Left colon (tissue), 2 donors: ENCODE measurements at regions not wholly inside any gene's neighbourhood (a gene's known extent, or its start where the extent isn't known, plus 50 kb on each side); places are given as distances from the start of the nearest gene placed in this dataset.

Source experiments
- ATAC-seq: fragments of 200-7000 bp; cut with Tn5 transposase; one replicate; pipeline ENCODE4 v1.9.1; 2020; ENCODE audit warnings: mild to moderate bottlenecking, moderate library complexity
- DNase-seq, 2 donors: peaks; one replicate each; pipeline ENCODE4 v3.0.0-alpha.2; 2020
- intact Hi-C, 2 donors: fragments of 100-400 bp; cut with DNase I in 1 of 2; cut with micrococcal nuclease in 1 of 2; formaldehyde crosslinking; loops; one replicate each; pipeline versions ENCODE4 v1.11.2 to v1.14.0; 2022; cut with DNase I, micrococcal nuclease
- donor health status: DM: no; HTN: no; CAD: no.
- donor health status: DM: yes; HTN: yes; CAD: no.

- no peak for ATAC-seq
- intact Hi-C loops: no loop called here
- no peak for DNase-seq
Measured at GRCh38 chr4:23567338-23567737, 322.5 kb downstream of the PPARGC1A start.

DNA sequence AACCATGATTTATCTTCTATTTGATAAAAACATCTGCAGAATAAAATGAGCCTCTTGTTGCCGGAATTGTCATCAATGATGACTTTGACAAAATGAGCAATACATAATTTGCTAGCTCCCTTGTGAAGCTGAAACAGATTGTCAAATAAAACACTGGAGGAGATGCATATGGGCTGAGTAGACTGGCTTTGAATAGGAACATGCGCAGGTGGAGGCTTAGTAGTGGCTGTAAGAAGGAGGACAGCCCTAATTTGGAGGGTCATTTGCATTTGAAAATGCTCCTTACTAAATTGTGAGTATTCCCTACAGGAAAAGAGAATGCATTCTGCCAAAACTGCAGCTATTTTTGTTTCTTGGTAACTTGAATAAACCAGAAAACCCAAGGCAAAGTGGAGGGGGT lies 329.1 kb downstream of the PPARGC1A start:
- ATAC-seq (no peak), DNase-seq (no peak)
- intact Hi-C loops: no loop called here

DNA sequence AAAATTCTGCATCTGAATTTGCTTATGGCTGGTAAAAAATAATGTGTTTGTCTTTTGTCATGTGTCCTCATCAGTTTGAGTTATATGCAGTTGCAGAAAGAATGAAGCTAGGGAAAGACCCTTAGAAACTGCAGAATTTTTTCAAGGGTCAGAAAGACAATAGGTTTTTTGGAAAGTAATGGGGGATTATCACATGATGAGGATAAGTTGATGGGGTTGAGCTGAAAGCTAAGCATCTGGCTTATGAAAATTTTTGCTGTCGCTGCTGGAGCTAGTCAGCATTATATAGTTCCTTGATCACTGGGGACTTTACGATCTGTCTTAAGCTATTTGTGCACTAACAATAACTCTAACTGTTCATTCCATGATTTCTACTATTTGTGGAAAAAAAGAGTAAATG lies 331.7 kb downstream of the PPARGC1A start:
- intact Hi-C loops: no loop called here
- no peak for DNase-seq
- ATAC-seq: no peak

GRCh38 chr4:23547601-23548000 lies 342.2 kb downstream of the PPARGC1A start:
- ATAC-seq: no peak

GRCh38 chr4:23547096-23547495 lies 342.8 kb downstream of the PPARGC1A start:
- DNase-seq: no peak
- no peak for ATAC-seq
- intact Hi-C loops: no loop called here

More at GRCh38 chr4:23547601-23548000, 342.2 kb downstream of the PPARGC1A start:
- intact Hi-C loops: no loop called here
- DNase-seq: no peak

- intact Hi-C loops: no loop called here
Measured at GRCh38 chr4:23539969-23540569, 349.8 kb downstream of the PPARGC1A start.

GRCh38 chr4:23533859-23534258 lies 356.0 kb downstream of the PPARGC1A start:
- intact Hi-C loops: no loop called here
- ATAC-seq (no peak), DNase-seq (no peak)

More at GRCh38 chr4:23539969-23540569, 349.8 kb downstream of the PPARGC1A start:
- ATAC-seq (no peak), DNase-seq (no peak)

- intact Hi-C loops: no loop called here
- ATAC-seq (no peak), DNase-seq (no peak)
Measured at GRCh38 chr4:23516716-23517115, 373.1 kb downstream of the PPARGC1A start.

- DNase-seq: no peak
- intact Hi-C loops: no loop called here
- ATAC-seq: no peak
Measured at GRCh38 chr4:23504083-23504482, 385.8 kb downstream of the PPARGC1A start.

DNA sequence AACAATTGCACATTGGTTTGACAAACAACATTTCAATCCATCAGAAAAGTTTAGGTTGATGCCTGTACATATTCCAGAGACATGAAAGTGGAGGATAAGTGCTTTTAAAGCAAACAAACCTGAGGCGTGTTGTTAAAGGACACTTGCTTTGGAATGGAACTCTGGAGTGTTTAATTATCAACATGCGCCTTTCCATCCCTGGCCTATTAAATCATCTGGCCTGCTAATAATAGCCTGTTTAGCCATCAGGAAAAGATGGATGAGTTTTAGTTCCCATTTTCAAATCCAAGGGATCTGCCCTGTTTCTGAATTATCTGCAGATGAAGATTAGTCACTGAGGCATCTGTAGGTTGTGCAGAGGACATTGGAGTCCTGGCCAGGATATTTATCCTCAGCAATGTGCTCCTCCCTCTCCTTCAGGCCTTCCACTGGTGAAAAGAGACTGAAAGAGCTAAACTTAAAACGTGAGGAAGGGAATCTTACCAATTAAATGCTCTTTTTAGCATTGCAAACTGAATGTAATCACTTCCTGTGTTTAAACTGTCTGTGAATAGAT lies 388.9 kb downstream of the PPARGC1A start:
- ATAC-seq: no peak
- intact Hi-C loops: no loop called here
- no peak for DNase-seq

GRCh38 chr4:23485801-23486200 lies 404.0 kb downstream of the PPARGC1A start:
- no peak for ATAC-seq

GRCh38 chr4:23484689-23485088 lies 405.2 kb downstream of the PPARGC1A start:
- DNase-seq (no peak), ATAC-seq (no peak)
- intact Hi-C loops: no loop called here

More at GRCh38 chr4:23485801-23486200, 404.0 kb downstream of the PPARGC1A start:
- no peak for DNase-seq
- intact Hi-C loops: no loop called here

GRCh38 chr4:23483320-23483960 lies 406.4 kb downstream of the PPARGC1A start:
- DNase-seq (no peak), ATAC-seq (no peak)
- intact Hi-C loops: no loop called here

DNA sequence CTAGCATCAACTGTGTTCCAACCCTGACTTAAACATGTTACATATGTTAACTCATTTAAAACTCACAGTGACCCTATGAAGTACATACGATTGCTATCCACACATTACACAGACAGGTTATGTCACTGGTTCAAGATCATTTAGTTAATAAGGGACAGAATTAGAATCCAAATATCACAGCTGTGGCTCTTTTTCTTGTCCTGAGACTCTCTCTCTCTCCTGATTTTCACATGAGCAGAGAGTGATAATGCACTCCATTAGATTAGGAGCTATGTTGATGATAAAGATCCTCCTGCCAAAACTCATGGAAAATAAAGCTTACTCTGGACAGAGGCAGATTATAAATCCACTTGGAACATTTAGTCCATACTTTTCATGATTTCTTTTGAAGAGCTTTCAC lies 408.3 kb downstream of the PPARGC1A start:
- no peak for DNase-seq
- intact Hi-C loops: no loop called here
- ATAC-seq: no peak

GRCh38 chr4:23477905-23478304 lies 411.9 kb downstream of the PPARGC1A start:
- DNase-seq (no peak), ATAC-seq (no peak)
- intact Hi-C loops: no loop called here

DNA sequence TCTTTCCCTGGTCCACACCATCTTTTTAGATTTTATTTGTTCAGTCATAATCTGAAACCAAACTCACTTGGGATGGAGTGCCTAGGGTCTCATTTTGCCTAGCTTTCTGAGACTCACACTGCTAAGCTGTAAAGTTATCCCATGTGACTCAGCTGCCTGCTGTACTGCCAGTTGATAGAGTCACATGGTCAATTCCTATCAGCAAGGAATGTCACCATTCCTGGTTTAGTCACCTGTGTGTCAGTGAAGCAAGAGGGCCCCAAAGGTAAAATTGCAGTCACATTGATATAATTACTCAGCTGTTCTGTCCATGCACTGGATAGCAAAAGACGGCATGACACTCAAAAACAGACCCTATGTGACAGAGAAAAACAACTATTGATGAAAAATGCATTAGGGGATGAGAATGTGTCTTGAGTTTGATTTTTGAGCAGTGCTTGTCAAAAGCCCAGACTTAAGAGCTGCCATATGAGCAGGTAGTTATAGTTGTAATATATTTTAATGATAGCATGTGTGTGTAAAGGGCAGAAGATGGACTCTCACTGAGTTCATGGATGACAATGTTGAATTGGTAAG lies 413.2 kb downstream of the PPARGC1A start:
- intact Hi-C loops: no loop called here
- no peak for DNase-seq
- no peak for ATAC-seq

- intact Hi-C loops: no loop called here
- ATAC-seq (no peak), DNase-seq (no peak)
Measured at GRCh38 chr4:23463071-23463470, 426.8 kb downstream of the PPARGC1A start.

DNA sequence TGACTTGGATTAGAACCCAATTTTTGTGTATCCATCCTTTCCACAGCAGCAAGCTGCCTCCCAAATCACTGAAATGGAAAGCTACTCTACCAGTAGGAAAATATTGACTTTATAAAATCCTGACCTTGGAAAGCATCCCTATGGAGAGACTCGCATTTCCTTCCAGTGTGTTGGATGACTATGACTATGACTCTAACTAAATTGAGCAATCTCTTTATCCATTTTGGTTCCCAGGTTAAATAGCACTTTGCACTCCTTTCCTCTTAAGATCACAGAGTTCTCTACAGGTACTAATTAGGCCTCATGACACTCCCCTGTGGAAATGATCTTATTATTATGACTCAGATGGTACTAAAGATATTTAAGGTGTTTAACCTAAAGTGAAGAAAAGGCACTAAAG lies 431.8 kb downstream of the PPARGC1A start:
- intact Hi-C loops: no loop called here
- DNase-seq (no peak), ATAC-seq (peak; percentile 72)

DNA sequence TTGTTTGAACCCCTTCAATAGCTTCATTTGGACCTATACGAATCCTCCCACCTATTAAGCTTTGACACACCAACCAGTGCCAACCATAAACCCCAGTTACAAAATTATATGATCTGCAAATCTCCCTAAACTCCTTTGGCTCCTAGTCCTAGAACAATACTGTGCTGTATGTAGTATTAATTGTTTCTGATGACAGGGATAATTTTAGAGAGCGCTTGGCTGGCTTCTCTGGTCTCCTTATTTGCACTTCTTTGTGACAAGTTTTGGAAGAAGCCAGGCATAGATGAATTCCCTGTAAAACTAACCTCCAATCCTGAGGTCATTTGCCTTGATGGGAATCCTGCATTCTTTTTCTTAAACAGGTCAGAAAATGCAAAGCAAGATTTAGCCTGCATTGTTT lies 433.0 kb downstream of the PPARGC1A start:
- DNase-seq (no peak), ATAC-seq (no peak)
- intact Hi-C loops: no loop called here

DNA sequence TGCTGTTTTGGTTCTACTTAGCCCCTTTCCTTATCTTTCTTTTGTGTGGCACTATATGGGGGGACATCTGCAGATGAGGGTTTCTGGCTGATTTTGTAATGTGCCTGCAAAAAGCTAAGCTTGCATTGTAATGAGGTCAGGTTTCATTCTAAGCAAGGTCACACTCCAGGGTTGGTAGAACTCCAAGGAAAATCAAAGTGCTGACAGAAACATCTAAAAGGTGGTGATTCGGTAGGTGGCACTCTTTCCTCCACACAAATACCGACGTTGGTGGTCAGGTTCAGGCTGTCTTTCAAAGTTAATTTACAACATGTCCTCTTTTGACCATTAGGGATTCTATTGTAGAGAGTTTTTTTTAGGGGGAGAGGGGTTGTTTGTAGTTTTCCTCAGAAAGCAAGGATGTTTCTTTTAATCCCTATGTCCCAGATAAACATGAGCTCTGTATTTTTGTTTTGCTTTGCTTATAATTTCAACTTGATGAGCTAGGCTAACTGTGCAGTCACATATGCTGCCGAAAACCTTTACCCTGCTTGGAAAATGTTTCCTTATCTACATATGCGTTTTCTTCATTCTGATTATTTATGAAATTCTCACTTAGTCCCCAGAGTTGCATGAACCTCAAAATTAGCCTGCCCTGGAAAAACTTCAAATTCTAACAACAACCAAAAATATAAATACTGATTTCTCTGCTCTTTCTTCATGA lies 434.2 kb downstream of the PPARGC1A start:
- DNase-seq (peak in 1 of 2 donors; percentile 10), ATAC-seq (peak; percentile 71)
- intact Hi-C loops: no loop called here
